AG09309 (cell line): ENCODE measurements at regions not wholly inside any gene's neighbourhood (a gene's known extent, or its start where the extent isn't known, plus 50 kb on each side); places are given as distances from the start of the nearest gene placed in this dataset.

Experiments used
- DNase-seq: peaks from one replicate; pipeline ENCODE4 v3.0.0-alpha.2; 2010; ENCODE audit warnings: low read depth
- H3K4me3 ChIP-seq: 2 replicates; pipeline ENCODE4 v1.5.1; 2011; ENCODE audit warnings: mild to moderate bottlenecking, low read depth, low read length, moderate library complexity; ENCODE audit not compliant: control insufficient read depth
- CTCF ChIP-seq: IDR thresholded peaks from 2 replicates; pipeline ENCODE4 v1.5.1; 2011; ENCODE audit warnings: mild to moderate bottlenecking, low read depth, low read length, inconsistent platforms; ENCODE audit not compliant: insufficient read depth, control insufficient read depth; ENCODE audit errors: missing control alignments

- no peak for DNase-seq
- no peak overlapping the region for H3K4me3 ChIP-seq
- TF ChIP-seq CTCF = no peak
These were observed 131.1 kb upstream of the PTGFR start for GRCh38 chr1:78359666-78360065.

GRCh38 chr1:78360584-78360983 is 130.2 kb upstream of the PTGFR start:
- H3K4me3 ChIP-seq = no peak overlapping the region
- no peak for TF ChIP-seq CTCF
- no peak for DNase-seq

- no peak for DNase-seq
- no peak overlapping the region for H3K4me3 ChIP-seq
- TF ChIP-seq CTCF = no peak
These were observed 123.1 kb upstream of the PTGFR start for GRCh38 chr1:78367700-78368099.

- TF ChIP-seq CTCF = no peak
- H3K4me3 ChIP-seq = no peak overlapping the region
- DNase-seq = no peak
These were observed 121.2 kb upstream of the PTGFR start for GRCh38 chr1:78369546-78369945.

- no peak for TF ChIP-seq CTCF
- no peak for DNase-seq
- H3K4me3 ChIP-seq = no peak overlapping the region
These were observed 120.4 kb upstream of the PTGFR start for GRCh38 chr1:78370356-78370755.

GRCh38 chr1:78370779-78371482 is 119.8 kb upstream of the PTGFR start:
- H3K4me3 ChIP-seq = no peak overlapping the region
- peak; percentile 64 for DNase-seq
- TF ChIP-seq CTCF = no peak
